Parathyroid adenoma (tissue), 2 donors: ENCODE measurements at regions not wholly inside any gene's neighbourhood (a gene's known extent, or its start where the extent isn't known, plus 50 kb on each side); places are given as distances from the start of the nearest gene placed in this dataset.

Source experiments
- H2AFZ ChIP-seq: fragments of 300-600 bp; sonication (generic); one replicate; pipeline ENCODE4 v1.7.0; 2017; ENCODE audit warnings: antibody characterized with exemption, mild to moderate bottlenecking
- H3K27ac ChIP-seq: fragments of 300-600 bp; sonication (generic); one replicate; pipeline ENCODE4 v1.7.0; 2017
- H3K27me3 ChIP-seq: fragments of 300-600 bp; sonication (generic); one replicate; pipeline ENCODE4 v1.7.0; 2017; ENCODE audit warnings: low read length; ENCODE audit not compliant: control insufficient read depth, insufficient read depth
- H3K36me3 ChIP-seq: fragments of 300-600 bp; sonication (generic); one replicate; pipeline ENCODE4 v1.7.0; 2017; ENCODE audit warnings: low read length; ENCODE audit not compliant: control insufficient read depth, insufficient read depth
- H3K4me1 ChIP-seq: fragments of 300-600 bp; sonication (generic); one replicate; pipeline ENCODE4 v1.7.0; 2017; ENCODE audit warnings: control low read depth
- H3K4me2 ChIP-seq: fragments of 300-600 bp; sonication (generic); one replicate; pipeline ENCODE4 v1.7.0; 2017; ENCODE audit warnings: low read length
- H3K4me3 ChIP-seq: fragments of 300-600 bp; sonication (generic); one replicate; pipeline ENCODE4 v1.7.0; 2017; ENCODE audit warnings: low read depth, low read length
- H3K79me2 ChIP-seq: fragments of 300-600 bp; sonication (generic); one replicate; pipeline ENCODE4 v1.7.0; 2017; ENCODE audit warnings: control low read depth
- H3K9ac ChIP-seq: fragments of 300-600 bp; sonication (generic); one replicate; pipeline ENCODE4 v1.7.0; 2017; ENCODE audit warnings: mild to moderate bottlenecking
- H3K9me3 ChIP-seq: fragments of 300-600 bp; sonication (generic); one replicate; pipeline ENCODE4 v1.7.0; 2017; ENCODE audit warnings: low read length; ENCODE audit not compliant: control insufficient read depth
- CTCF ChIP-seq: fragments of 300-600 bp; sonication (generic); IDR thresholded peaks from one replicate; pipeline ENCODE4 v1.7.0; 2017; ENCODE audit warnings: antibody characterized with exemption, mild to moderate bottlenecking
- donor health status: primary hyperparathyroidism.

GRCh38 chr9:118521261-118521660, 817.1 kb downstream of the TLR4 start:
- Histone ChIP-seq H3K4me2 (no peak overlapping the region), H3K27me3 (no peaks in the 10 kb centered on the region)
- no peak for TF ChIP-seq CTCF

GRCh38 chr9:118522093-118523028, 818.2 kb downstream of the TLR4 start:
- Histone ChIP-seq H3K27ac (no peak overlapping the region), H3K4me2 (no peak overlapping the region), H3K4me1 (no peaks in the 10 kb centered on the region), H3K36me3 (no peaks in the 10 kb centered on the region), H3K27me3 (no peaks in the 10 kb centered on the region), H3K9ac (no peak overlapping the region), H2AFZ (no peak overlapping the region), H3K4me3 (no peak overlapping the region), H3K79me2 (no peaks in the 10 kb centered on the region), H3K9me3 (no peaks in the 10 kb centered on the region)
- TF ChIP-seq CTCF = peak; percentile 6

More at GRCh38 chr9:118521261-118521660, 817.1 kb downstream of the TLR4 start:
- H3K9me3 ChIP-seq = no peaks in the 10 kb centered on the region
- no peak overlapping the region for H3K4me3 ChIP-seq
- no peaks in the 10 kb centered on the region for H3K4me1 ChIP-seq
- H3K36me3 ChIP-seq = no peaks in the 10 kb centered on the region
- no peak overlapping the region for H3K9ac ChIP-seq
- H2AFZ ChIP-seq = no peak overlapping the region
- no peak overlapping the region for H3K27ac ChIP-seq
- no peaks in the 10 kb centered on the region for H3K79me2 ChIP-seq

GRCh38 chr9:118527261-118527660, 823.1 kb downstream of the TLR4 start:
- TF ChIP-seq CTCF = no peak
- Histone ChIP-seq H3K27me3 (no peaks in the 10 kb centered on the region), H3K4me3 (no peak overlapping the region), H3K27ac (no peak overlapping the region), H3K4me1 (no peaks in the 10 kb centered on the region), H3K36me3 (no peaks in the 10 kb centered on the region), H2AFZ (no peak overlapping the region), H3K79me2 (no peaks in the 10 kb centered on the region), H3K4me2 (no peak overlapping the region), H3K9me3 (no peaks in the 10 kb centered on the region), H3K9ac (no peak overlapping the region)

GRCh38 chr9:118529210-118529609, 825.0 kb downstream of the TLR4 start:
- no peaks in the 10 kb centered on the region for H3K36me3 ChIP-seq
- no peaks in the 10 kb centered on the region for H3K79me2 ChIP-seq
- H3K9me3 ChIP-seq = no peaks in the 10 kb centered on the region
- no peak overlapping the region for H3K4me3 ChIP-seq
- no peak overlapping the region for H3K27ac ChIP-seq
- H3K27me3 ChIP-seq = no peaks in the 10 kb centered on the region
- H2AFZ ChIP-seq = no peak overlapping the region
- no peaks in the 10 kb centered on the region for H3K4me1 ChIP-seq
- no peak overlapping the region for H3K9ac ChIP-seq
- H3K4me2 ChIP-seq = no peak overlapping the region
- no peak for TF ChIP-seq CTCF
